Astrocyte of the spinal cord (primary cell): ENCODE measurements at regions not wholly inside any gene's neighbourhood (a gene's known extent, or its start where the extent isn't known, plus 50 kb on each side); places are given as distances from the start of the nearest gene placed in this dataset.
A peak's percentile ranks its signal among the peaks of the same experiment; 100 is the strongest.

Source experiments
- DNase-seq: peaks from one replicate; pipeline ENCODE4 v3.0.0; 2011; ENCODE audit warnings: low read depth, low spot score
- H3K4me3 ChIP-seq: 2 replicates; pipeline ENCODE4 v1.5.1; 2011; ENCODE audit warnings: low read depth, mild to moderate bottlenecking, low read length, moderate library complexity
- CTCF ChIP-seq: IDR thresholded peaks from 2 replicates; pipeline ENCODE4 v1.5.1; 2012; ENCODE audit warnings: low read depth, mild to moderate bottlenecking, low read length, inconsistent platforms
- in situ Hi-C: cut with HindIII; loops from 2 replicates; pipeline ENCODE4 v1.10.0; 2017; ENCODE audit warnings: low sequenced_read_pairs

- in situ Hi-C loops = no loop called here
- no peak for TF ChIP-seq CTCF
- no peak for DNase-seq
- no peak overlapping the region for H3K4me3 ChIP-seq
These were observed 245.3 kb upstream of the UFL1 start for GRCh38 chr6:96276305-96276704.

GRCh38 chr6:96276856-96277255 lies 244.8 kb upstream of the UFL1 start:
- TF ChIP-seq CTCF = no peak
- no peak for DNase-seq
- H3K4me3 ChIP-seq = no peak overlapping the region
- in situ Hi-C loops = no loop called here

GRCh38 chr6:96279084-96279483 lies 242.5 kb upstream of the UFL1 start:
- in situ Hi-C loops = no loop called here
- no peak for TF ChIP-seq CTCF
- no peak for DNase-seq
- no peak overlapping the region for H3K4me3 ChIP-seq

- no peak overlapping the region for H3K4me3 ChIP-seq
- no peak for DNase-seq
- no peak for TF ChIP-seq CTCF
- in situ Hi-C loops = no loop called here
These were observed 235.1 kb upstream of the UFL1 start for GRCh38 chr6:96286503-96286902.

- no peak for DNase-seq
- in situ Hi-C loops = no loop called here
- no peak for TF ChIP-seq CTCF
- H3K4me3 ChIP-seq = no peak overlapping the region
These were observed 222.1 kb upstream of the UFL1 start for GRCh38 chr6:96299525-96299924.

- H3K4me3 ChIP-seq = no peak overlapping the region
- in situ Hi-C loops = no loop called here
- DNase-seq = no peak
- TF ChIP-seq CTCF = no peak
These were observed 220.6 kb upstream of the UFL1 start for GRCh38 chr6:96301023-96301422.

GRCh38 chr6:96301781-96302180 lies 219.8 kb upstream of the UFL1 start:
- no peak for TF ChIP-seq CTCF
- H3K4me3 ChIP-seq = no peak overlapping the region
- in situ Hi-C loops = no loop called here
- DNase-seq = peak; percentile 13
